ENCODE measurements at regions not wholly inside any gene's neighbourhood (a gene's known extent, or its start where the extent isn't known, plus 50 kb on each side); places are given as distances from the start of the nearest gene placed in this dataset.

GRCh38 chr12:92039046-92039445, 106.6 kb downstream of the BTG1 start:
- no peak for DNase-seq
- no peaks in the 10 kb centered on the region for H3K27me3 ChIP-seq (ENCODE audit: insufficient read depth, low read depth)
- no peaks in the 10 kb centered on the region for H3K4me1 ChIP-seq (replicated peaks; ENCODE audit: insufficient read depth)
- H3K27ac ChIP-seq = no peak overlapping the region
- BruUV-seq (replicated peaks) = no TSS peak
- no peak overlapping the region for H3K4me3 ChIP-seq
- H3K9me2 ChIP-seq (ENCODE audit: insufficient read depth) = no peaks in the 10 kb centered on the region
- ChIA-PET POLR2A (ENCODE audit: unreplicated experiment) (no interaction called here), CTCF (no interaction called here)
- H3K79me2 ChIP-seq (ENCODE audit: low read depth) = no peaks in the 10 kb centered on the region
- no peaks in the 10 kb centered on the region for H3K9me3 ChIP-seq (ENCODE audit: insufficient read depth, low read depth)
- H4K20me1 ChIP-seq (ENCODE audit: insufficient read depth) = no peaks in the 10 kb centered on the region
- no peaks in the 10 kb centered on the region for H3F3A ChIP-seq (ENCODE audit: insufficient read depth, low read depth)
- H3K36me3 ChIP-seq (ENCODE audit: low read depth) = no peaks in the 10 kb centered on the region
- no peak overlapping the region for H3K4me2 ChIP-seq
- intact Hi-C loops (cut with micrococcal nuclease; ENCODE audit: unreplicated experiment) = no loop called here
- TF ChIP-seq EZH2 (IDR thresholded peaks at IDR 0.05; ENCODE audit: low read depth) = no peak
- TF ChIP-seq CTCF (conservative IDR thresholded peaks at IDR 0.05) = no peak
- no peak overlapping the region for H2AFZ ChIP-seq

GRCh38 chr12:92038476-92038875, 107.2 kb downstream of the BTG1 start:
- H3K9me3 ChIP-seq (ENCODE audit: insufficient read depth, low read depth) = no peaks in the 10 kb centered on the region
- no peak for DNase-seq
- no peaks in the 10 kb centered on the region for H3K36me3 ChIP-seq (ENCODE audit: low read depth)
- H3F3A ChIP-seq (ENCODE audit: insufficient read depth, low read depth) = no peaks in the 10 kb centered on the region
- no TSS peak for BruUV-seq (replicated peaks)
- H3K79me2 ChIP-seq (ENCODE audit: low read depth) = no peaks in the 10 kb centered on the region
- H2AFZ ChIP-seq = no peak overlapping the region
- ChIA-PET POLR2A (ENCODE audit: unreplicated experiment) (no interaction called here), CTCF (no interaction called here)
- H3K9me2 ChIP-seq (ENCODE audit: insufficient read depth) = no peaks in the 10 kb centered on the region
- no peaks in the 10 kb centered on the region for H3K4me1 ChIP-seq (replicated peaks; ENCODE audit: insufficient read depth)
- intact Hi-C loops (cut with micrococcal nuclease; ENCODE audit: unreplicated experiment) = no loop called here
- no peak overlapping the region for H3K27ac ChIP-seq
- H4K20me1 ChIP-seq (ENCODE audit: insufficient read depth) = no peaks in the 10 kb centered on the region
- no peak overlapping the region for H3K4me2 ChIP-seq
- H3K4me3 ChIP-seq = no peak overlapping the region
- no peaks in the 10 kb centered on the region for H3K27me3 ChIP-seq (ENCODE audit: insufficient read depth, low read depth)
- no peak for TF ChIP-seq EZH2 (IDR thresholded peaks at IDR 0.05; ENCODE audit: low read depth)
- no peak for TF ChIP-seq CTCF (conservative IDR thresholded peaks at IDR 0.05)

DNA sequence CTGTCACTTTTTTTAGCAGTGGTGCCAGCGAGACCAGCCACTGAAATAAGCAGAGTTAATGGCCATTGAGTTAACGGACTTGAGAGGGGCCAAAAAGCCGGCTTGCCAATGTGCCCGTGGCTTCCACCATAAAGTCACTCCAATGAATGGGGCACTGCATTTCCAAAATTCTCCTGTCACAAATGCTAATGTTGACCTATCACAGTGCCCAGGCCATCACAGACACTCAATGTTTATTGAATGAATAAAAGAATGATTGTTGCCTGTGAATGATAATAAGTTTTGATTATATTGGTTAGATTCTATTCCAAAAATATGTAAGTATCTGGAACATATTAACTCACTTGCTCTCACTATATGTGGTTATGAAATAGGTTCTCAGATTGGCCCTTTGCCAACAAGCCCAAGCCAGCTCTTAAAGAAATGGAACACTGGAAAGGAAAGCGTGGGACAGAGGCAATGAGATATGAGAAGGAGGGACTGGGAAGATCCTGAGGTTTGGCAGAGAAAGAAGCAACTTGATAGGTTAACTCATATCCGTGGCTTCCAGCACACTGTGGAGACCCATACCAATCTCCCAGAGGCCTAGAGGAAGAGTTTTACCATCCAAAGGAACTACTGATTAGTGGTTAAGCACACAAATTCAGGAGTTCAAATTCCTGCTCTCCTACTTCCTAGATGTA, 108.7 kb downstream of the BTG1 start:
- intact Hi-C loops (cut with micrococcal nuclease; ENCODE audit: unreplicated experiment) = no loop called here
- H3K4me2 ChIP-seq = no peak overlapping the region
- H3K4me1 ChIP-seq (replicated peaks; ENCODE audit: insufficient read depth) = no peaks in the 10 kb centered on the region
- BruUV-seq (replicated peaks) = no TSS peak
- H3F3A ChIP-seq (ENCODE audit: insufficient read depth, low read depth) = no peaks in the 10 kb centered on the region
- H3K27ac ChIP-seq = no peak overlapping the region
- no peaks in the 10 kb centered on the region for H3K27me3 ChIP-seq (ENCODE audit: insufficient read depth, low read depth)
- 0 out of 2 replicates have a peak, but pooled peaks cover 6% of the 10 kb centered on the region for H3K9me3 ChIP-seq (ENCODE audit: insufficient read depth, low read depth)
- ChIA-PET CTCF (no interaction called here), POLR2A (ENCODE audit: unreplicated experiment) (no interaction called here)
- H2AFZ ChIP-seq = no peak overlapping the region
- H3K79me2 ChIP-seq (ENCODE audit: low read depth) = no peaks in the 10 kb centered on the region
- H4K20me1 ChIP-seq (ENCODE audit: insufficient read depth) = no peaks in the 10 kb centered on the region
- no peaks in the 10 kb centered on the region for H3K9me2 ChIP-seq (ENCODE audit: insufficient read depth)
- no peaks in the 10 kb centered on the region for H3K36me3 ChIP-seq (ENCODE audit: low read depth)
- H3K4me3 ChIP-seq = no peak overlapping the region
- TF ChIP-seq CTCF (conservative IDR thresholded peaks at IDR 0.05) (no peak), EZH2 (IDR thresholded peaks at IDR 0.05; ENCODE audit: low read depth) (no peak)
- no peak for DNase-seq

All from PC-9 (cell line).